Duodenal mucosa (tissue), 2 donors: ENCODE measurements at regions not wholly inside any gene's neighbourhood (a gene's known extent, or its start where the extent isn't known, plus 50 kb on each side); places are given as distances from the start of the nearest gene placed in this dataset.

ENCODE experiments used
- H3K27ac ChIP-seq: one replicate; pipeline ENCODE4 v1.7.0; 2013; ENCODE audit warnings: low read depth, low read length
- H3K27me3 ChIP-seq, 2 donors: one replicate each; pipeline ENCODE4 v1.7.0; 2013; ENCODE audit warnings: low read length in 2 of 2, control low read depth in 1 of 2; ENCODE audit not compliant: insufficient read depth in 2 of 2, control insufficient read depth in 1 of 2
- H3K36me3 ChIP-seq, 2 donors: one replicate each; pipeline ENCODE4 v1.7.0; 2013; ENCODE audit warnings: low read length in 2 of 2, control low read depth in 1 of 2; ENCODE audit not compliant: insufficient read depth in 2 of 2, control insufficient read depth in 1 of 2
- H3K4me1 ChIP-seq, 2 donors: one replicate each; pipeline ENCODE4 v1.7.0; 2013; ENCODE audit warnings: low read length in 2 of 2, control low read depth in 1 of 2; ENCODE audit not compliant: insufficient read depth in 2 of 2, control insufficient read depth in 1 of 2
- H3K4me3 ChIP-seq, 2 donors: one replicate each; pipeline ENCODE4 v1.7.0; 2013; ENCODE audit warnings: low read length in 2 of 2, low read depth in 1 of 2
- H3K9ac ChIP-seq, 2 donors: one replicate each; pipeline ENCODE4 v1.7.0; 2013; ENCODE audit warnings: low read length in 2 of 2, low read depth in 1 of 2
- H3K9me3 ChIP-seq, 2 donors: one replicate each; pipeline ENCODE4 v1.7.0; 2013; ENCODE audit warnings: low read length in 2 of 2, control low read depth in 1 of 2; ENCODE audit not compliant: control insufficient read depth in 1 of 2

GRCh38 chr17:13363771-13364170 lies 238.0 kb downstream of the HS3ST3A1 start:
- no peaks in the 10 kb centered on the region for H3K9me3 ChIP-seq
- no peak overlapping the region for H3K9ac ChIP-seq
- no peaks in the 10 kb centered on the region for H3K27me3 ChIP-seq
- no peaks in the 10 kb centered on the region for H3K36me3 ChIP-seq
- no peak overlapping the region for H3K27ac ChIP-seq
- H3K4me1 ChIP-seq, result no peaks in the 10 kb centered on the region
- H3K4me3 ChIP-seq, result no peak overlapping the region

GRCh38 chr17:13362341-13363122 lies 239.2 kb downstream of the HS3ST3A1 start:
- Histone ChIP-seq H3K9ac (no peak overlapping the region), H3K27ac (no peak overlapping the region), H3K27me3 (no peaks in the 10 kb centered on the region), H3K4me3 (no peak overlapping the region), H3K9me3 (no peaks in the 10 kb centered on the region), H3K4me1 (no peaks in the 10 kb centered on the region), H3K36me3 (no peaks in the 10 kb centered on the region)

- no peaks in the 10 kb centered on the region for H3K36me3 ChIP-seq
- H3K9me3 ChIP-seq, result no peaks in the 10 kb centered on the region
- H3K4me1 ChIP-seq, result no peaks in the 10 kb centered on the region
- H3K27me3 ChIP-seq, result no peaks in the 10 kb centered on the region
- no peak overlapping the region for H3K4me3 ChIP-seq
- H3K27ac ChIP-seq, result no peak overlapping the region
- H3K9ac ChIP-seq, result no peak overlapping the region
Measured at GRCh38 chr17:13359774-13360173, 242.0 kb downstream of the HS3ST3A1 start.

- Histone ChIP-seq H3K9me3 (no peaks in the 10 kb centered on the region), H3K27ac (no peak overlapping the region), H3K27me3 (no peaks in the 10 kb centered on the region), H3K4me1 (no peaks in the 10 kb centered on the region), H3K4me3 (no peak overlapping the region), H3K36me3 (no peaks in the 10 kb centered on the region), H3K9ac (no peak overlapping the region)
Measured at GRCh38 chr17:13355054-13355453, 246.7 kb downstream of the HS3ST3A1 start.

- Histone ChIP-seq H3K9me3 (no peaks in the 10 kb centered on the region), H3K4me3 (no peak overlapping the region), H3K27ac (no peak overlapping the region), H3K9ac (no peak overlapping the region), H3K4me1 (no peaks in the 10 kb centered on the region), H3K27me3 (no peaks in the 10 kb centered on the region), H3K36me3 (no peaks in the 10 kb centered on the region)
Measured at GRCh38 chr17:13353590-13353989, 248.1 kb downstream of the HS3ST3A1 start.

- Histone ChIP-seq H3K27me3 (no peaks in the 10 kb centered on the region), H3K9ac (no peak overlapping the region), H3K4me1 (no peaks in the 10 kb centered on the region), H3K27ac (no peak overlapping the region), H3K36me3 (no peaks in the 10 kb centered on the region), H3K4me3 (no peak overlapping the region), H3K9me3 (no peaks in the 10 kb centered on the region)
Measured at GRCh38 chr17:13352747-13353415, 248.8 kb downstream of the HS3ST3A1 start.

GRCh38 chr17:13351046-13351445 lies 250.7 kb downstream of the HS3ST3A1 start:
- Histone ChIP-seq H3K9ac (no peak overlapping the region), H3K36me3 (no peaks in the 10 kb centered on the region), H3K27me3 (no peaks in the 10 kb centered on the region), H3K4me3 (no peak overlapping the region), H3K4me1 (no peaks in the 10 kb centered on the region), H3K9me3 (no peaks in the 10 kb centered on the region), H3K27ac (no peak overlapping the region)

- no peaks in the 10 kb centered on the region for H3K27me3 ChIP-seq
- H3K9ac ChIP-seq, result no peak overlapping the region
- no peak overlapping the region for H3K4me3 ChIP-seq
- H3K36me3 ChIP-seq, result no peaks in the 10 kb centered on the region
- H3K4me1 ChIP-seq, result no peaks in the 10 kb centered on the region
- H3K9me3 ChIP-seq, result no peaks in the 10 kb centered on the region
- no peak overlapping the region for H3K27ac ChIP-seq
Measured at GRCh38 chr17:13350466-13350865, 251.3 kb downstream of the HS3ST3A1 start.

GRCh38 chr17:13346996-13347762 lies 254.6 kb downstream of the HS3ST3A1 start:
- Histone ChIP-seq H3K4me3 (no peak overlapping the region), H3K36me3 (no peaks in the 10 kb centered on the region), H3K9me3 (no peaks in the 10 kb centered on the region), H3K27ac (no peak overlapping the region), H3K27me3 (no peaks in the 10 kb centered on the region), H3K4me1 (no peaks in the 10 kb centered on the region), H3K9ac (no peak overlapping the region)

GRCh38 chr17:13346592-13346991 lies 255.1 kb downstream of the HS3ST3A1 start:
- Histone ChIP-seq H3K9ac (no peak overlapping the region), H3K27ac (no peak overlapping the region), H3K36me3 (no peaks in the 10 kb centered on the region), H3K27me3 (no peaks in the 10 kb centered on the region), H3K9me3 (no peaks in the 10 kb centered on the region), H3K4me3 (no peak overlapping the region), H3K4me1 (no peaks in the 10 kb centered on the region)
